Breast epithelium (tissue), 4 donors: ENCODE measurements at regions not wholly inside any gene's neighbourhood (a gene's known extent, or its start where the extent isn't known, plus 50 kb on each side); places are given as distances from the start of the nearest gene placed in this dataset.
A peak's percentile ranks its signal among the peaks of the same experiment; 100 is the strongest.
"Not testable (repeated sequence)": the region's sequence is repeated elsewhere in the genome, so short reads cannot be mapped to it uniquely, and the experiment has no call there.

Experiments used
- DNase-seq, 2 donors: peaks; one replicate each; pipeline ENCODE4 v3.0.0-alpha.2; 2019; ENCODE audit warnings: low spot score in 2 of 2
- H3K27ac ChIP-seq, 2 donors: fragments of 200-600 bp; sonication (generic) in 1 of 2; one replicate each; pipeline ENCODE4 v1.5.1; 2016 to 2019; ENCODE audit warnings: mild to moderate bottlenecking in 1 of 2
- H3K27me3 ChIP-seq, 2 donors: fragments of 200-600 bp; sonication (generic) in 1 of 2; one replicate each; pipeline versions ENCODE4 v1.5.1 to v1.6.0; 2017 to 2019; ENCODE audit warnings: control low read depth in 1 of 2, mild to moderate bottlenecking in 1 of 2
- H3K36me3 ChIP-seq: fragments of 200-600 bp; one replicate; pipeline ENCODE4 v1.5.1; 2019
- H3K4me1 ChIP-seq, 2 donors: fragments of 200-600 bp; sonication (generic); one replicate each; pipeline ENCODE4 v1.5.1; 2016 to 2019; ENCODE audit warnings: control low read depth in 1 of 2
- H3K4me3 ChIP-seq, 3 donors: fragments of 200-600 bp; sonication (generic); 1 replicate in 2 of 3; 2 replicates in 1 of 3; pipeline ENCODE4 v1.5.1; 2016 to 2019; ENCODE audit warnings: mild to moderate bottlenecking in 3 of 3, moderate library complexity in 2 of 3
- H3K9me3 ChIP-seq, 2 donors: fragments of 200-600 bp; sonication (generic) in 1 of 2; one replicate each; pipeline ENCODE4 v1.5.1; 2016 to 2019; ENCODE audit warnings: control low read depth in 1 of 2
- POLR2A ChIP-seq: fragments of 450-650 bp; IDR thresholded peaks from one replicate; pipeline ENCODE4 v1.6.1; 2016; ENCODE audit warnings: antibody characterized with exemption, mild to moderate bottlenecking, moderate library complexity
- POLR2AphosphoS5 ChIP-seq, 3 donors: sonication (generic); formaldehyde crosslinking; IDR thresholded peaks; one replicate each; pipeline ENCODE4 v1.6.1; 2017; ENCODE audit warnings: antibody characterized with exemption in 3 of 3
- intact Hi-C: fragments of 100-400 bp; cut with DNase I; formaldehyde crosslinking; loops from one replicate; pipeline ENCODE4 v1.15.1; 2023; ENCODE audit warnings: low total_unique reads
- TF ChIP-seq, protein P1 (sequence below), 3 donors: fragments of 450-650 bp; IDR thresholded peaks; one replicate each; pipeline ENCODE4 v1.5.1; 2016 to 2017; ENCODE audit warnings: antibody characterized with exemption in 3 of 3, mild to moderate bottlenecking in 3 of 3, moderate library complexity in 3 of 3

DNA sequence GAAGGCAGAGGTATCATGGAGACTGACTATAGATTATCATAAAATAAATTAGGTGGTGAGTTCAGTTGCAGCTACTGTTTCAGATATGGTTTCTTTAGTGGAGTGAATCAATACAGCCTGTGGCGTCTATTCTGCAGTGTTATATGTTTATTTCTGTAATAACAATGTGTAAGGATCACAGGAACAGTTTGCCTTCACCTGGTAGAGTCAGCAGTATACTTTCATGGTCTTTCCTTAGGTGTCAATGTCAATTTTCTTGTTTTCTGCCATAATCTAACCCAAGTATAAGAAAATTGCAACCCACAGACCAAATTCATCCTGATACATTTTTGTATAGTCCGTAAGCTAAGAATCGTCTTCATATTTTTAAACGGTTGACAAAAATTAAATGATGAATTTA is 140.4 kb upstream of the ATF7IP start:
- no peaks in the 10 kb centered on the region for H3K36me3 ChIP-seq
- intact Hi-C loops: no loop called here
- H3K4me3 ChIP-seq: no peak overlapping the region
- TF ChIP-seq, protein P1, sequence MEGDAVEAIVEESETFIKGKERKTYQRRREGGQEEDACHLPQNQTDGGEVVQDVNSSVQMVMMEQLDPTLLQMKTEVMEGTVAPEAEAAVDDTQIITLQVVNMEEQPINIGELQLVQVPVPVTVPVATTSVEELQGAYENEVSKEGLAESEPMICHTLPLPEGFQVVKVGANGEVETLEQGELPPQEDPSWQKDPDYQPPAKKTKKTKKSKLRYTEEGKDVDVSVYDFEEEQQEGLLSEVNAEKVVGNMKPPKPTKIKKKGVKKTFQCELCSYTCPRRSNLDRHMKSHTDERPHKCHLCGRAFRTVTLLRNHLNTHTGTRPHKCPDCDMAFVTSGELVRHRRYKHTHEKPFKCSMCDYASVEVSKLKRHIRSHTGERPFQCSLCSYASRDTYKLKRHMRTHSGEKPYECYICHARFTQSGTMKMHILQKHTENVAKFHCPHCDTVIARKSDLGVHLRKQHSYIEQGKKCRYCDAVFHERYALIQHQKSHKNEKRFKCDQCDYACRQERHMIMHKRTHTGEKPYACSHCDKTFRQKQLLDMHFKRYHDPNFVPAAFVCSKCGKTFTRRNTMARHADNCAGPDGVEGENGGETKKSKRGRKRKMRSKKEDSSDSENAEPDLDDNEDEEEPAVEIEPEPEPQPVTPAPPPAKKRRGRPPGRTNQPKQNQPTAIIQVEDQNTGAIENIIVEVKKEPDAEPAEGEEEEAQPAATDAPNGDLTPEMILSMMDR (IDR thresholded peaks at IDR 0.05): no peak
- TF ChIP-seq POLR2AphosphoS5 (IDR thresholded peaks at IDR 0.05): no peak
- TF ChIP-seq POLR2A: no peak
- H3K27me3 ChIP-seq: no peaks in the 10 kb centered on the region
- peaks cover under 1 to 3% of the 10 kb centered on the region in 2 donors for H3K9me3 ChIP-seq
- DNase-seq: no peak
- H3K27ac ChIP-seq: no peak overlapping the region
- H3K4me1 ChIP-seq: no peaks in the 10 kb centered on the region

DNA sequence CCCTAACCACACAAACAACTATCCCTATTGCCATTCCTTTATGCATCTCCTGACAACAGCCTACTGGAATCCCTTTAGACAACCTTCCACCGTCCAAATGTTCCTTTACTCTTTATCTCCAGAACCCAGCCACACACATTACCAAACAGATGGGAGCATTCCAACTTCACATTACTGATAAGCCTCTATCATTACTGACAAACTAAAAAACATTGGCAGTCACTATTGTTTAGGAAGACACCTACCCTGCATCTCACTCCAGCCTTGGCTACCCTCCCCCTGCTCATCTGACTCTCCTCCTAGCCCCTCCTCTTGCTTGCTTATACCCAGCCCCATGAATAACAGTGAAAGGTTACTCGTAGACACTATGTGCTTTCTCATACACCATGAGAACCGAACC is 130.3 kb upstream of the ATF7IP start:
- H3K36me3 ChIP-seq, DNase-seq, H3K4me3 ChIP-seq, intact Hi-C loops, H3K4me1 ChIP-seq, H3K27ac ChIP-seq, H3K27me3 ChIP-seq: not testable (repeated sequence)
- peaks cover 2 to 15% of the 10 kb centered on the region in 2 donors for H3K9me3 ChIP-seq

DNA sequence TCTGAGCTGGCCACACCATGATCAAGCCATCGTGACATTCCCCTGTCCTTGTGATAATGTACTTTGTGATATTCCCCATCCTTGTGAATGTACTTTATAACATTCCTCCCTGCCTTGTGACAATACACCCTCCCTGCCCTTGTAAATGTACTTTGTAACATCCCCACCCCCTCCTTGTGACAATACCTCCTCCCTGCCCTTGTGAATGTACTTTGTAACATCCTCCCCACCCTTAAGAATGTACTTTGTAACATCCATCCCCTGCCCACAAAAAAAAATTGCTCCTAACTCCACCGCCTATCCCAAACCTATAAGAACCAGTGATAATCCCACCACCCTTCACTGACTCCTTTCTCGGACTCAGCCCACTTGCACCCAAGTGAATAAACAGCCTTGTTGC is 128.8 kb upstream of the ATF7IP start:
- H3K4me1 ChIP-seq, H3K4me3 ChIP-seq, H3K27ac ChIP-seq, H3K27me3 ChIP-seq, H3K9me3 ChIP-seq, intact Hi-C loops, DNase-seq, H3K36me3 ChIP-seq: not testable (repeated sequence)

DNA sequence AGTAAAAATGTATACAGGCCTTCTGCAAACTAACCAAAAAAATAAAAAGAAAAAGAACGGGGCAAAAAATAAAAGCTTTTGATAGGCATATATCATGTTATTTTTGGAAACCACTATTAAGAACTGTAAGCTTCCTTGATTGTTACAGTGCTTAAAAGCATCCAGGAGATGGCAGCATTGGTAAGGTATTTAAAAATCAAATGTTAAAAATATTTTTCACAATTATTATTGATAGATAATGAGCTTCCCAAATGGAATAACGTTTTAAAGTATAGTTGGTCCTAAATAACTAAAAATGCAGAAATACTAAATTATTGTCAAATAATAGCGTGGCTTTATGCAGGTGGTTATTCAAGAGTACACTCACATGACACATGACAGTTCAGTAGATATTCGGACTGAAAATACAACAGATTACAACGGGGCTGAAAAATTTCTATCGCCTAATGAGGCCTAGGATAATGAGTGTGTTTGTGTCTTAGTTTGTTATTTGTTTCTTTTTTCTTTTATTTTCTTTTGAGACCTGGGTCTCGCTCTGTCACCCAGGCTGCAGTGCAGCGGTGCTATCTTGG is 127.2 kb upstream of the ATF7IP start:
- no peak overlapping the region for H3K4me3 ChIP-seq
- H3K27me3 ChIP-seq: no peaks in the 10 kb centered on the region
- no peaks in the 10 kb centered on the region for H3K36me3 ChIP-seq
- no peak for DNase-seq
- TF ChIP-seq, protein P1 (IDR thresholded peaks at IDR 0.05): peak; percentile 35 to 72 (median 67)
- no peak for TF ChIP-seq POLR2AphosphoS5 (IDR thresholded peaks at IDR 0.05)
- no peak overlapping the region for H3K27ac ChIP-seq
- intact Hi-C loops: no loop called here
- no peaks in the 10 kb centered on the region for H3K4me1 ChIP-seq
- peaks cover 12 to 13% of the 10 kb centered on the region in 2 donors for H3K9me3 ChIP-seq

DNA sequence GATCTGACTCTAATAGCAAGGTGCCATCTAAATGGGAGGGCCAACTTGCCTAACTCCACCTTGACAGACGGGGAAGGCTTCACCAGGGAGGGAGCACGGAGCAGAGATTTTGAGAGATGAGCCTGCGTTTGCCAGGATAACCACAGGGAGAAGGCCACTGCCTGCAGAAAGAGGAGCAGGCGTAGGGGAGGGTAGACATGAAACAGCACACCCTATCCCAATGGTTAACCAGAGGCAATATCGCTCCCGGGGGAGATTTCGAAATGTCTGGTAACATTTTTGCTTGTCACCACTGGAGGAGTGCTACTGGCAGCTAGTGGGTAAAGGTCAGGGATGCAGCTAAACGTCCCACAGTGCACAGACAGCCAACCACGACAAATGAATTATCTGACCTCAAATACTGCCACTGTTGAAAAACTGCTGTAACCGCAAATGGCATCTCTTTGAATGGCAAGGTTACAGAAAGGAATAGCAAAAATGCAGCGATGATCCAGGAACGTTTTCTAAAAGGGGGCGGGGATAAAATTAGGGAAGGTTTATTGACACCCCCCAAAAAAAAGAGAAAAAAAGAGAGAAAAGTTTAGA is 126.0 kb upstream of the ATF7IP start:
- Histone ChIP-seq H3K9me3 (peaks cover 19 to 24% of the 10 kb centered on the region in 2 donors), H3K4me3 (peak overlapping the region; percentile 12 to 30 (median 22)), H3K36me3 (no peaks in the 10 kb centered on the region), H3K27ac (peak overlapping the region; percentile 13 to 67), H3K27me3 (no peaks in the 10 kb centered on the region), H3K4me1 (no peaks in the 10 kb centered on the region)
- TF ChIP-seq POLR2A: no peak
- TF ChIP-seq, protein P1 (IDR thresholded peaks at IDR 0.05): peak in 1 of 3 donors; percentile 41
- peak in 1 of 3 donors; percentile 14 for TF ChIP-seq POLR2AphosphoS5 (IDR thresholded peaks at IDR 0.05)
- intact Hi-C loops: no loop called here
- DNase-seq: peak in 1 of 2 donors; percentile 36

DNA sequence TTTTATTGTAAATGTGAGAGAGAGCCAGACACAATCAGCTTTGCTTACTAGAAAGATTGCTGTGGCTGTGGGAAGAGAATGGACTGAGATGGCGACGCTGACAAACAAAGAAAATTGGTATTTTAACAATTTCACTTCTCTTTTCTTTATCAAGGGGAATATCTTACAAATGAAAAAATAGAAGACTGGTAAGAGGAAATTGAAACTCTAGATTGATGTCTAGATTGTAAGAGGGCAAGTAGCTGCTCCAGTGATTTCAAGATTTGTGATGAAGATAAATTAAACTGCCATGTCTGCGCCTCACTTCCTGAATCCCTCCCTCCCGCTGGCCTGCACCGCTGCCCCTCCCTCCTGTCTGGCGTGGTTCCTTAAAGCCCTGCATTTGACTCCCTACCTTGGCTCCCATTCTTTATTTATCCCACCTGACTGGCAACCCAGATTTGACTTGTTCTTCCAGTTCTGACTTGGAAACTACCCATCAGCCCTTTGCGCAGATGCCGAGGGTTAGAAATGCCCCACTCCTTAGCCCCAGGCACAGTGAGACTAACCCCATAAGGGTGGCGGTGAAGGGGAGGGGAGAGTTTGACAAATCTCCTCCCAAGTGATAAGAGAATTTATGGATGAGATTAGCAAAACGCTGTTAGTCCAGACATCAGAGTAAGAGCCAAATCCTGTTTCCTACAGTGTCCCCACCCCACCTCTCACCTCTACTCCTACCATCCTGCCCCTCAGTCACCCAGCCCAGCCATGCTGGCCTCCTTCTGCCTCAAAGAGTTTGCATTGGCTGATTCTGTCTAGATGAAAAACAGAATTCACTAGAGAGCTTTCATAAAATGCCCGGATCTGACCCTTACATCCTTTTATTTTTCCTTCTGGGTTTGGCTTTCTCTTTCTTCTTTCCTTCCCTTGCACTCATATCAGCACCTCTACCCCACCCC is 125.3 kb upstream of the ATF7IP start:
- peak overlapping the region; percentile 12 to 30 (median 22) for H3K4me3 ChIP-seq
- intact Hi-C loops: no loop called here
- no peaks in the 10 kb centered on the region for H3K36me3 ChIP-seq
- TF ChIP-seq POLR2A (no peak), POLR2AphosphoS5 (IDR thresholded peaks at IDR 0.05) (no peak)
- TF ChIP-seq, protein P1 (IDR thresholded peaks at IDR 0.05): no peak
- H3K27me3 ChIP-seq: no peaks in the 10 kb centered on the region
- no peaks in the 10 kb centered on the region for H3K4me1 ChIP-seq
- peak overlapping the region; percentile 40 to 67 for H3K27ac ChIP-seq
- peak in 1 of 2 donors; percentile 34 for DNase-seq
- peaks cover 19 to 24% of the 10 kb centered on the region in 2 donors for H3K9me3 ChIP-seq
